ENCODE measurements at regions not wholly inside any gene's neighbourhood (a gene's known extent, or its start where the extent isn't known, plus 50 kb on each side); places are given as distances from the start of the nearest gene placed in this dataset.

DNA sequence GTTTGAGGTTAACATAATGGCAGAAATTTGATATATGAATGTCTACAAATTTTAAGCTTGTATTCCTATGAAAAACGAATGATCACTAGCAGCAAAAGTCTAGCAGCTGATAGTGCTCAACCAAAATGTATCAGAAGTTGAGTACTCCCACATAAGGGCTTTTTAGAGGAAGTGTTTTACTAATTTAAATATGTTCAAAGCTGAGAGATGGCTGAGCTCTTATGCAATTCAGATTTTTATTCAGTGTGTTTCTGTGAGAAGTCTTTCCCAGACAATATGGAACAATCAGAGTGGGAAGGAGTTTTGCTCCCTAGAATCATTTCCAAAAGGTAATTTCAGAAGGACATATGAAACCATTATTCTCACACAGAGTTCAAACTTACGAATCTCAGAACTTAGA, 327.0 kb downstream of the ZPLD1 start:
- ATAC-seq (ENCODE audit: low FRiP score) (no peak), DNase-seq (ENCODE audit: low spot score) (no peak)
- TF ChIP-seq, protein P1, sequence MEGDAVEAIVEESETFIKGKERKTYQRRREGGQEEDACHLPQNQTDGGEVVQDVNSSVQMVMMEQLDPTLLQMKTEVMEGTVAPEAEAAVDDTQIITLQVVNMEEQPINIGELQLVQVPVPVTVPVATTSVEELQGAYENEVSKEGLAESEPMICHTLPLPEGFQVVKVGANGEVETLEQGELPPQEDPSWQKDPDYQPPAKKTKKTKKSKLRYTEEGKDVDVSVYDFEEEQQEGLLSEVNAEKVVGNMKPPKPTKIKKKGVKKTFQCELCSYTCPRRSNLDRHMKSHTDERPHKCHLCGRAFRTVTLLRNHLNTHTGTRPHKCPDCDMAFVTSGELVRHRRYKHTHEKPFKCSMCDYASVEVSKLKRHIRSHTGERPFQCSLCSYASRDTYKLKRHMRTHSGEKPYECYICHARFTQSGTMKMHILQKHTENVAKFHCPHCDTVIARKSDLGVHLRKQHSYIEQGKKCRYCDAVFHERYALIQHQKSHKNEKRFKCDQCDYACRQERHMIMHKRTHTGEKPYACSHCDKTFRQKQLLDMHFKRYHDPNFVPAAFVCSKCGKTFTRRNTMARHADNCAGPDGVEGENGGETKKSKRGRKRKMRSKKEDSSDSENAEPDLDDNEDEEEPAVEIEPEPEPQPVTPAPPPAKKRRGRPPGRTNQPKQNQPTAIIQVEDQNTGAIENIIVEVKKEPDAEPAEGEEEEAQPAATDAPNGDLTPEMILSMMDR (IDR thresholded peaks at IDR 0.05) = no peak

- no peak for ATAC-seq (ENCODE audit: low FRiP score)
Measured at GRCh38 chr3:102790747-102791325, 356.0 kb downstream of the ZPLD1 start.

DNA sequence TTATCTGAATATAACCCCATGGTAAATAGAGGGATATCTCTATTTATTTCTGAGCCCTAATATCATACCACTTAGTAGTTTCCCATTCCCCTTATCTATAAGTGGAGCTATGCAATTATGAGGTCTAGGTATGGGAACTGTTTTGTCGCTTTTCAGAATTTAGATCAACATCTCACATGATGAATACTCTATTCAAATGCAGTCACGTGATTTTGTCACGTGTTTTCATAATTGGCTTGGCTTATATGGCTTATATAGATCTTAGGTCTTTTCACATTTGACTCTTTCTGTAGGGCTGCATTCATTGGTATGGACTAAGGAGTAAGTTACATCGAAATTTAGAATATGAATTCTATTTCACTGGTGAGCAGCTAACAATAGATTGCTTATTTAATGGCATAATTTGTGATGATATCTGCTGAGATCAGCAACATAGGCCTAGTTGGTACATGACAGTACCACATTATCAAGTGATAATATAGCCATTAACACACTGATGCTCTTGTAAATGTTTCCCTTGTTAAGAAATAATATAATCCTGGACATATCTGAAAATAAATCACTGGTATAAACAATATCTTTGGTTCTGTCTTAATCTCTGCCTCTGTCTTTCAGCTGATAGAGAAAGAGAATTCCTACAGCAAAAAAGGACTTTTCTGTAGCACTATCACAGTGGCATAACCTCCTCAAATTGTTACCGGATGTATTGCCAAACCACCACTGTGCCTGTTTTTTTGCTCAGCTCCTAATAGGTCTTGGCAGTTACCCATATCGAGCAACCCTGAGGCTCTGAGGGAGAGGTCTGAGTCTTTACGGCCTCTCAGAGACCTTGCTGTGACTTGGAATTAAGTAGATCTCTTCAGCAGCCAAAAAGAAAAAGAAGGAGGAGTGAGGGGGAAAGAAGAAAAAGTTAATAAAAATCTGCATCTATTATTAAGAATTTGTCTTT, 357.1 kb downstream of the ZPLD1 start:
- ATAC-seq (ENCODE audit: low FRiP score) (no peak), DNase-seq (ENCODE audit: low spot score) (no peak)
- TF ChIP-seq, protein P1 (IDR thresholded peaks at IDR 0.05) = no peak

More at GRCh38 chr3:102790747-102791325, 356.0 kb downstream of the ZPLD1 start:
- TF ChIP-seq, protein P1 (IDR thresholded peaks at IDR 0.05) = no peak
- DNase-seq (ENCODE audit: low spot score) = no peak

DNA sequence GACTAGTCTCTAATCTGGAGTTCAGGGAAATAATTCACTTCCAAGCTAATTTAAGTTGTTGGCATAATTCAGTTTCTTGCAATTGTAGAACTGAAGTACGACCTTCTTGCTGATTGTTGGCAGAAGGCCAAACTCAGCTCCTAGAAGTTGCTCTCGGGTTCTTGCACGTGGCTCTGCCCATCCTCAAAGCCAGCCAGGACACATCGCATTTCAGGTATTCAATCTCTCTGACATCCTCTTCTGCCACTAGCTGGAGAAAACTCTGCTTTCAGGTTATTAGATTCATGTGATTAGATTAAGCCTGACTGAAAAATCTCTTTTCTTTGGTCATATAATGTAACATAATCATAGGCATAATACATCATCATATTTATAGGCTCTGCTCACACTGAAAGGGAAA, 362.0 kb downstream of the ZPLD1 start:
- no peak for ATAC-seq (ENCODE audit: low FRiP score)
- TF ChIP-seq, protein P1 (IDR thresholded peaks at IDR 0.05) = no peak

DNA sequence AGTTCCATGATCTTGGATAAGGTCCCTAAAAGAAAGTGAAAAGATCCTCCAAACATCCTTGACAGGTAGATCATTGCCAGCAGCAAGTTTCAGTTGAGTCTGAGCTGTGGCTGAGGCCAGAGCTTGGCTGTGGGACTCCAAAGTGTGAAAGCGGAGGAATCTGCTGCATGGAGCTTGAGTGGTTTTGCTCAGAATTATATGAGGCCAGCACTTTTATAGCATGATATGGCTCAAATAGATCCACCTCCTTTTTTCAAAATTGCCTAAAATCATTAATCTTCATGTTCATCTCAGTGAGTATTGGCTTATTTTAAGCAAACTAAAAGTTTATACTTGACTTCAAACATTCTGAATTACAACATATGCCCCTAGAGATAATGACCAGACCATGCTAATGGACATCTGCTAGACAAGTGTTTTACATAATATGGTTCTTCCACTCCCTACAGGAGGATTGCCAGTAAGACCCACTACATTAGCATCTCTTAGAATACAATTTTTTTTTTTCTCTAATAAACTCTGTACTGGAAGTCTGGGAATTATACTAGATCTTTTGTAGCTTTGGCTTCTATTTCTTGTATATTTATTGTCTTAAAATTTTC, 368.1 kb downstream of the ZPLD1 start:
- TF ChIP-seq, protein P1 (IDR thresholded peaks at IDR 0.05) = no peak
- no peak for DNase-seq (ENCODE audit: low spot score)
- ATAC-seq (ENCODE audit: low FRiP score) = no peak

More for the DNA sequence above, 362.0 kb downstream of the ZPLD1 start:
- DNase-seq (ENCODE audit: low spot score) = no peak

- TF ChIP-seq, protein P1 (IDR thresholded peaks at IDR 0.05) = no peak
- DNase-seq (ENCODE audit: low spot score) (no peak), ATAC-seq (ENCODE audit: low FRiP score) (no peak)
Measured at GRCh38 chr3:102810937-102811336, 376.1 kb downstream of the ZPLD1 start.
